GM18507 (cell line): ENCODE measurements at regions not wholly inside any gene's neighbourhood (a gene's known extent, or its start where the extent isn't known, plus 50 kb on each side); places are given as distances from the start of the nearest gene placed in this dataset.

Experiments
- DNase-seq: peaks from one replicate; pipeline ENCODE4 v3.0.0; 2011; ENCODE audit warnings: low read depth; ENCODE audit not compliant: insufficient read length; ENCODE audit errors: extremely low spot score
- FAIRE-seq: peaks from 2 replicates; lab custom pipeline; 2011; peaks lifted over from hg19 to GRCh38; lab: Jason Lieb, UNC

- FAIRE-seq, result no peak
Observed at GRCh38 chr22:46051646-46052045, 74.7 kb upstream of the WNT7B start.

GRCh38 chr22:46052331-46052771, 75.4 kb upstream of the WNT7B start:
- DNase-seq (no peak), FAIRE-seq (no peak)

More at GRCh38 chr22:46051646-46052045, 74.7 kb upstream of the WNT7B start:
- DNase-seq, result no peak

- no peak for FAIRE-seq
- no peak for DNase-seq
Observed at GRCh38 chr22:46052801-46053562, 76.0 kb upstream of the WNT7B start.

GRCh38 chr22:46053563-46054090, 76.7 kb upstream of the WNT7B start:
- FAIRE-seq, result no peak
- no peak for DNase-seq

- no peak for FAIRE-seq
- DNase-seq, result no peak
Observed at GRCh38 chr22:46054091-46055073, 77.4 kb upstream of the WNT7B start.

GRCh38 chr22:46055181-46055875, 78.4 kb upstream of the WNT7B start:
- no peak for DNase-seq
- peak; percentile 15 for FAIRE-seq

- DNase-seq (no peak), FAIRE-seq (no peak)
Observed at GRCh38 chr22:46055911-46056545, 79.1 kb upstream of the WNT7B start.

- FAIRE-seq (no peak), DNase-seq (no peak)
Observed at GRCh38 chr22:46056546-46057245, 79.7 kb upstream of the WNT7B start.

GRCh38 chr22:46057246-46058090, 80.5 kb upstream of the WNT7B start:
- no peak for DNase-seq
- peak; percentile 60 for FAIRE-seq

GRCh38 chr22:46058091-46058420, 81.1 kb upstream of the WNT7B start:
- FAIRE-seq (peak; percentile 97), DNase-seq (peak; percentile 71)

- FAIRE-seq, result no peak
- DNase-seq, result no peak
Observed at GRCh38 chr22:46058591-46059519, 81.9 kb upstream of the WNT7B start.

- FAIRE-seq, result no peak
- DNase-seq, result no peak
Observed at GRCh38 chr22:46060292-46061123, 83.5 kb upstream of the WNT7B start.

GRCh38 chr22:46061124-46061500, 84.2 kb upstream of the WNT7B start:
- no peak for FAIRE-seq
- DNase-seq, result no peak

GRCh38 chr22:46061501-46062231, 84.7 kb upstream of the WNT7B start:
- FAIRE-seq, result no peak
- no peak for DNase-seq

- no peak for DNase-seq
- FAIRE-seq, result no peak
Observed at GRCh38 chr22:46062232-46062615, 85.3 kb upstream of the WNT7B start.
